Astrocyte (in vitro differentiated cells and primary cell): ENCODE measurements at regions not wholly inside any gene's neighbourhood (a gene's known extent, or its start where the extent isn't known, plus 50 kb on each side); places are given as distances from the start of the nearest gene placed in this dataset.

Experiments used
- DNase-seq: peaks from one replicate; pipeline ENCODE4 v3.0.0-alpha.2; 2010; ENCODE audit warnings: low read depth
- FAIRE-seq: peaks from 2 replicates; lab custom pipeline; 2011; peaks lifted over from hg19 to GRCh38; lab: Jason Lieb, UNC
- H2AFZ ChIP-seq: 2 replicates; pipeline ENCODE4 v1.6.0; 2012; ENCODE audit warnings: low read depth, low read length, inconsistent platforms
- H3K27ac ChIP-seq: 2 replicates; pipeline ENCODE4 v1.5.1; 2011; ENCODE audit warnings: low read depth, low read length, inconsistent platforms
- H3K27me3 ChIP-seq: 2 replicates; pipeline ENCODE4 v1.6.0; 2011; ENCODE audit warnings: low read length, inconsistent platforms; ENCODE audit not compliant: insufficient read depth
- H3K36me3 ChIP-seq: 2 replicates; pipeline ENCODE4 v1.5.1; 2011; ENCODE audit warnings: low read length, inconsistent platforms; ENCODE audit not compliant: insufficient read depth
- H3K4me1 ChIP-seq: 2 replicates; pipeline ENCODE4 v1.5.1; 2011; ENCODE audit warnings: low read length, inconsistent platforms; ENCODE audit not compliant: insufficient read depth
- H3K4me2 ChIP-seq: 2 replicates; pipeline ENCODE4 v1.6.0; 2012; ENCODE audit warnings: low read length, inconsistent platforms
- H3K4me3 ChIP-seq: 2 replicates; pipeline ENCODE4 v1.5.1; 2011; ENCODE audit warnings: low read depth, mild to moderate bottlenecking, low read length, inconsistent platforms; ENCODE audit not compliant: insufficient read depth
- H3K79me2 ChIP-seq: 2 replicates; pipeline ENCODE4 v1.6.0; 2012; ENCODE audit warnings: mild to moderate bottlenecking, low read length, inconsistent platforms; ENCODE audit not compliant: insufficient read depth
- H3K9ac ChIP-seq: 2 replicates; pipeline ENCODE4 v1.6.0; 2012; ENCODE audit warnings: mild to moderate bottlenecking, low read length, inconsistent platforms
- H3K9me3 ChIP-seq: 2 replicates; pipeline ENCODE4 v1.5.1; 2012; ENCODE audit warnings: low read depth, mild to moderate bottlenecking, low read length, inconsistent platforms; ENCODE audit not compliant: insufficient read depth
- H4K20me1 ChIP-seq: 2 replicates; pipeline ENCODE4 v1.6.0; 2012; ENCODE audit warnings: low read length, inconsistent platforms; ENCODE audit not compliant: insufficient read depth
- H3K27ac Mint-ChIP-seq: one replicate; pipeline ENCODE4 v1.8.0; 2021; ENCODE audit warnings: mild to moderate bottlenecking, mixed read lengths; ENCODE audit not compliant: unreplicated experiment
- H3K27me3 Mint-ChIP-seq: one replicate; pipeline ENCODE4 v1.8.0; 2021; ENCODE audit warnings: low read depth, mixed read lengths; ENCODE audit not compliant: unreplicated experiment
- H3K36me3 Mint-ChIP-seq: one replicate; pipeline ENCODE4 v1.8.0; 2021; ENCODE audit warnings: low read depth, mixed read lengths; ENCODE audit not compliant: unreplicated experiment
- H3K4me1 Mint-ChIP-seq: one replicate; pipeline ENCODE4 v1.8.0; 2021; ENCODE audit warnings: low read depth, mixed read lengths; ENCODE audit not compliant: unreplicated experiment
- H3K4me3 Mint-ChIP-seq: one replicate; pipeline ENCODE4 v1.8.0; 2021; ENCODE audit warnings: mild to moderate bottlenecking, moderate library complexity, mixed read lengths; ENCODE audit not compliant: unreplicated experiment
- H3K9me3 Mint-ChIP-seq: one replicate; pipeline ENCODE4 v1.8.0; 2021; ENCODE audit warnings: mild to moderate bottlenecking, mixed read lengths; ENCODE audit not compliant: unreplicated experiment
- EZH2 ChIP-seq: IDR thresholded peaks from 2 replicates; pipeline ENCODE4 v1.6.1; 2012; ENCODE audit warnings: mild to moderate bottlenecking, low read length, inconsistent platforms; ENCODE audit not compliant: insufficient read depth
- TF ChIP-seq, protein P1 (sequence below): IDR thresholded peaks from 2 replicates; pipeline ENCODE4 v1.5.1; 2011; ENCODE audit warnings: low read depth, mild to moderate bottlenecking, inconsistent platforms, low read length, moderate library complexity; ENCODE audit not compliant: insufficient read depth

DNA sequence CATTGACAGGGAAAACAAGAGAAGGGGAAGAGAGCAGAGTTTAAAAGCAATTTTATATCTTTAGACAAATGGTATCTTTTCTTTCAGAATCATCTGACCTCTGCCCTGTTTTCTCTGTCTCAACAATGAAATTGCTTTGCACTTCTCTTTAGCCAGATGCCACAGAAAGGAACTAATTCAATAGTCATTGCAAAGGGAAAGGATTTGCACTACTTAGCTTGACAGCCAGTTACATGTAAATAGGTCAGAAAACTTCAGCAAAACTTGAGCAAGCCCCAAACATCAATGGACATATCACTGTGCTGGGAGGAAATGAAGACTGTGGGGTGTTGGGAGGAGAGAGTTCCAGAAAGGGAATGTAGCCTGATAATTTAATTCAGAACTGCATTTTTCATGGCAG is 181.3 kb upstream of the FAM83B start:
- H3K4me3 ChIP-seq = no peak overlapping the region
- H3K9ac ChIP-seq = no peak overlapping the region
- no peak overlapping the region for H3K4me2 ChIP-seq
- no peaks in the 10 kb centered on the region for H3K27me3 ChIP-seq
- DNase-seq (no peak), FAIRE-seq (no peak)
- Mint-ChIP-seq H3K4me3 (no peak overlapping the region), H3K27ac (no peak overlapping the region), H3K27me3 (no peaks in the 10 kb centered on the region), H3K36me3 (no peaks in the 10 kb centered on the region), H3K9me3 (peaks cover 2% of the 10 kb centered on the region), H3K4me1 (no peaks in the 10 kb centered on the region)
- H2AFZ ChIP-seq = no peak overlapping the region
- H3K79me2 ChIP-seq = no peaks in the 10 kb centered on the region
- H3K36me3 ChIP-seq = no peaks in the 10 kb centered on the region
- no peaks in the 10 kb centered on the region for H3K4me1 ChIP-seq
- H3K9me3 ChIP-seq = no peaks in the 10 kb centered on the region
- H4K20me1 ChIP-seq = no peaks in the 10 kb centered on the region
- no peak overlapping the region for H3K27ac ChIP-seq
- TF ChIP-seq, protein P1, sequence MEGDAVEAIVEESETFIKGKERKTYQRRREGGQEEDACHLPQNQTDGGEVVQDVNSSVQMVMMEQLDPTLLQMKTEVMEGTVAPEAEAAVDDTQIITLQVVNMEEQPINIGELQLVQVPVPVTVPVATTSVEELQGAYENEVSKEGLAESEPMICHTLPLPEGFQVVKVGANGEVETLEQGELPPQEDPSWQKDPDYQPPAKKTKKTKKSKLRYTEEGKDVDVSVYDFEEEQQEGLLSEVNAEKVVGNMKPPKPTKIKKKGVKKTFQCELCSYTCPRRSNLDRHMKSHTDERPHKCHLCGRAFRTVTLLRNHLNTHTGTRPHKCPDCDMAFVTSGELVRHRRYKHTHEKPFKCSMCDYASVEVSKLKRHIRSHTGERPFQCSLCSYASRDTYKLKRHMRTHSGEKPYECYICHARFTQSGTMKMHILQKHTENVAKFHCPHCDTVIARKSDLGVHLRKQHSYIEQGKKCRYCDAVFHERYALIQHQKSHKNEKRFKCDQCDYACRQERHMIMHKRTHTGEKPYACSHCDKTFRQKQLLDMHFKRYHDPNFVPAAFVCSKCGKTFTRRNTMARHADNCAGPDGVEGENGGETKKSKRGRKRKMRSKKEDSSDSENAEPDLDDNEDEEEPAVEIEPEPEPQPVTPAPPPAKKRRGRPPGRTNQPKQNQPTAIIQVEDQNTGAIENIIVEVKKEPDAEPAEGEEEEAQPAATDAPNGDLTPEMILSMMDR = no peak

DNA sequence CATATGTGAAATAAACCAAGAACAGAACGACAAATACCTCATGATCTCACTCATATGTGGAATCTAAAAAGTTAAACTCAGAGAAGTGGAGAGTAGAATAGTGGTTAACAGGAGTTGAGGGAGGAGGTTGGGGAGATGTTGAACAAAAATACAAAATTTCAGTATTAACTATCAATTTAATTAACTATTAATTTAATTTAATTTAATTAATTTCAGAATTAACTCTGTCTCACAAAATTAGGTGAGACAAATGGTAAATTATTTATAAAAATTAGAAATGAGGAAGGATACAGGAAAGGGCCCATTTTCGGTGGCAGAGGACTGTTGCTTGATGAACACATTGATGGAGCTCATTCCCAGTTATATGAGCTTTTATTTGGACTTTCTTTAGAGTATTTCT is 166.0 kb upstream of the FAM83B start:
- FAIRE-seq = no peak
- H3K9me3 Mint-ChIP-seq = no peaks in the 10 kb centered on the region
- TF ChIP-seq EZH2 = no peak
- TF ChIP-seq, protein P1 = no peak
- Histone ChIP-seq H2AFZ (no peak overlapping the region), H3K36me3 (no peaks in the 10 kb centered on the region), H3K4me2 (no peak overlapping the region), H3K4me3 (no peak overlapping the region), H3K27me3 (no peaks in the 10 kb centered on the region), H4K20me1 (no peaks in the 10 kb centered on the region), H3K79me2 (no peaks in the 10 kb centered on the region), H3K9ac (no peak overlapping the region), H3K4me1 (no peaks in the 10 kb centered on the region), H3K9me3 (no peaks in the 10 kb centered on the region), H3K27ac (no peak overlapping the region)
- no peak overlapping the region for H3K4me3 Mint-ChIP-seq
- H3K27me3 Mint-ChIP-seq = no peaks in the 10 kb centered on the region
- no peaks in the 10 kb centered on the region for H3K36me3 Mint-ChIP-seq
- DNase-seq = no peak
- peaks cover 15% of the 10 kb centered on the region for H3K4me1 Mint-ChIP-seq
- no peak overlapping the region for H3K27ac Mint-ChIP-seq

DNA sequence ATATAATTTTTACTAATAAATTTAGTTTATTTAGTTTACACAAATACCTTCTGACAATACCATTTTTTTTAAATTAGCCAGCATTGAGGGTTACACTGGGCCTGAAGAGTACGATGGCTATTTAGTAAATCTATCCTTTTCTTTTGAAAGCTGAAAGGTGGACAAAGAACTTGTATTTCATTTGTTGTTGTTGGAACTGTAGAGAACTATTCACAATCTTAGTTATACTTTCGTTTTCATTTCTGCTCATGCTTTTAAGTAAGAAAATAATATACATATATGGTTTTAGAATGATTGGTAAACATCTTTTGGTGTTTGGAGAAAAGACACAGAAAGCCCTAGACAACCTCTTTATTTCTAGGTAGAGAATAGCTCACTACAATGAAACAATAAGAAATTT is 165.3 kb upstream of the FAM83B start:
- Histone ChIP-seq H3K4me1 (no peaks in the 10 kb centered on the region), H3K27me3 (no peaks in the 10 kb centered on the region), H3K27ac (no peak overlapping the region), H2AFZ (no peak overlapping the region), H3K4me3 (no peak overlapping the region), H3K79me2 (no peaks in the 10 kb centered on the region), H3K9ac (no peak overlapping the region), H3K4me2 (no peak overlapping the region), H3K36me3 (no peaks in the 10 kb centered on the region), H3K9me3 (no peaks in the 10 kb centered on the region), H4K20me1 (no peaks in the 10 kb centered on the region)
- H3K27me3 Mint-ChIP-seq = no peaks in the 10 kb centered on the region
- no peaks in the 10 kb centered on the region for H3K36me3 Mint-ChIP-seq
- TF ChIP-seq, protein P1 = no peak
- TF ChIP-seq EZH2 = no peak
- no peak overlapping the region for H3K4me3 Mint-ChIP-seq
- FAIRE-seq (no peak), DNase-seq (no peak)
- H3K4me1 Mint-ChIP-seq = peaks cover 15% of the 10 kb centered on the region
- H3K27ac Mint-ChIP-seq = no peak overlapping the region
- no peaks in the 10 kb centered on the region for H3K9me3 Mint-ChIP-seq
